Retina (tissue), 1 donor: ENCODE measurements at regions not wholly inside any gene's neighbourhood (a gene's known extent, or its start where the extent isn't known, plus 50 kb on each side); places are given as distances from the start of the nearest gene placed in this dataset.
"Not testable (repeated sequence)": the region's sequence is repeated elsewhere in the genome, so short reads cannot be mapped to it uniquely, and the experiment has no call there.

Source experiments
- DNase-seq: peaks from one replicate; pipeline ENCODE4 v3.0.0-alpha.2; 2016

DNA sequence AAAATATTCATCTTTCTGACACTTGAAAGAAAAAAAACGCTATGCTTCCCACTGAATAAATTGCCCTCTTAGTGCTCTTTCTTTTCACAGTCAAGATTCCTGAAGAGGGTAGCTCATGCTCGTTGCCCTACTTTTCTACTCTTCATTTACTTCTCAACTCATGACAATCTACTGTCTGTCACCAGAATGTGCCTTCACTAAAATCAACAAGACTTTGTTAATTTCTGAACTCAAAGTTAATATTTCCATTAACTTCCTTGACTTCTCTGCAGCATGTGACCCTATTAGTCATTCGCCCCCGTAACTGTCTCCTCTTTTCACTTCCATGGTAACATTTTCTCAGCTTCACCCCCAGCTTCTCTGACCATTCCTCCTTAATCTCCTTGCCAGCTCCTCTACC lies 98.9 kb upstream of the MAPRE2 start:
- DNase-seq, result no peak

DNA sequence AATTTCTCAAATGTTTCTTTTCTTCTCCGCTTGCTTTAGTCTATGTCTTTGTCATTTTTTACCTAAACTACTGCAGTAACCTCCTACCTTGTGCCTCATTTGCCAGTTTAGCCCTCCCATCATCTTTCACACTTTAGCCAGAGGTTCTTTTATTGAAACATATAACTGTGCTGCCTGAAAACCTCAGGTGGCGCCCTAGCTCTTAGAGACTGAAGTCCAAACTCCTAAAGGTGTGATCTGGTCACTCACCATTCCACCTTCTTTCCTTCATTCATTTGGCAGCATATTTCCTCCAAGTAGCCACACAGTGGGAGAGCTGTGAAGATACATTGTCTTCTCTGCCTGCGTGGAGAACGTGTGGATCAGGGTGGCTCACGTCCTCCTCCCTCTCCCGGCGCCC lies 98.2 kb upstream of the MAPRE2 start:
- no peak for DNase-seq

DNA sequence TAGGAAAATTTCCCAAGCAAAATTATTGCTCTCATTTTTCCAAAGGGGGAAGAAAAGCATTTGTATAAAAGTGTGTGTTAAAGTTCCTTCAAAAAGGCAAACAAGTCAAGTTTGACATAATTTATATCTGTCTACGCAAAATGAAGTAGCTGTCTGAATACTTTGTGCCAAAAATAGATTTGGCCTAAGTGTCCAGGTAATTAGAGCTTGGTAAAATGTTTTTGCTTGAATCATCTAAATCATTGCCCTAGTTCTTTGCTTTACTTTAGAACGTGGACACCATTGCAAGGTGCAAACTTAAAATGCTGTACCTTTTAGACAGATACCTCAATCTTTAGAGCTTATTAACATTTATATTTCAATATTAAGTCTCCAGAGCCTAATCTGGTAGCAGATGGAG lies 97.6 kb upstream of the MAPRE2 start:
- no peak for DNase-seq

DNA sequence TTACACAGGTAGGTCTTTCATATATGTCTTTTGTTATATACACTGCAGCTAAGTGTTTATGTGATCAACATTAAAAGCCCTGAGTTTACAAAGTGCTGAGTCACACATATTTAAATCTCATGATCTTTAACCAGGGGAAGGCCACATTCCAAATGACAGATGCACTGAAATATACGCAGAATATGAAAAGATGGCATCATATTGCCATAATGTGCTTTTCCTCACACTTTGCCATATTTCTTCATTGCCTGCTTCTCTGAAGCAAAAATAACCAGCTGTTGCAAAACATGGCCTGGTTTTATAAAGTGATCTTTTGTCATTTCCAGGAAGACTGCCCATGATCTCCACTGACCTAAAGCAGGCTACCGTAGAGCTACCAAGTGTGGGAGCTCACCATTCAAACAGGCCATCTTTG lies 93.5 kb upstream of the MAPRE2 start:
- DNase-seq, result no peak

DNA sequence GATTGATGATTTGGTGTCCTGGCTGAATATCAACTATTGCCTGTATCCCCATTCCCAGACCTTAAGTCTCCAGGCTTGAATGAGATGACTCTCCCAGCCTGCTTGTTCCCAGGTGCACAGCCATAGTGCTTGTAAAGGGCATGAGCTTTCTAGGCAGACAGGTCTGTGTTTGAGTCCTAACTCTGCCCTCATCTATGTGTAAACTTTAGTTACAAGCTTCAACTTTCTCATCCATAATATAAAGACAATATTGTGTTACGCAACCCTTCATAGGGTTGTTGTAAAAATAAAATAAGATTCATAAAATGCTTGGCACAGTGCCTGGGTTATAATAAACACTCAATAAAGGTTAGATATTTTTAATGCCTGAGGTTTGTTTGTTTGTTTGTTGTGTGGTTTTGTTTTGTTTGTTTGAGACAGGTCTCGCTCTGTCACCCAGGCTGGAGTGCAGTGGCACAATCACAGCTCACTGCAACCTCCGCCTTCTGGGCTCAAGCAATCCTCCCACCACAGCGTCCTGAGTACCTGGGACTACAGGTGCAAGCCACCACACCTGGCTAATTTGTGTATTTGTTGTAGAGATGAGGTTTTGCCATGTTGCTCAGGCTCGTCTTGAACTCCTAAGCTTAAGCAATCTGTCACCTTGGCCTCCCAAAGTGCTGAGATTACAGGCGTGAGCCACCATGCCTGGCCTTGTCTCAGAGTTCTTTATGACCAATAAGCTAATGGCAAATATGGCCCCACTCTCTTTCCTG lies 89.4 kb upstream of the MAPRE2 start:
- DNase-seq, result no peak

DNA sequence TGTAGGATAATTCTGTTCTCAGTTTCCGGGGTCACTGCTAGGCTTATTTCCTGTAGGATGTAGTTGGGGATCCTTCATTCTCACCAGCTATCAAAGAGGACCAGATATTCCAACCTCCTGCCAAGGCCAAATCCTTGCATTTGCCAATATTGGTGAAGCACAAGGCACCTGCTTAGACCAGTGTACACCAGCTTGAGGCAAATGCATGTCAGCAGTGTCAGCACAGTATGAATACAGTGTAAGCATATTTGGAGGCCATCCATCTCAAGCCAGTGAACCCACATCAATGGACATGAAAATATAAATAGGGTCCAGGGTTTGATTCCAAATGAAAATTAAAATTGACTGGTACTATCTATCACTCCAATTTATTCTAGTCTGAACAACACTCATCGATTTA lies 88.0 kb upstream of the MAPRE2 start:
- no peak for DNase-seq

DNA sequence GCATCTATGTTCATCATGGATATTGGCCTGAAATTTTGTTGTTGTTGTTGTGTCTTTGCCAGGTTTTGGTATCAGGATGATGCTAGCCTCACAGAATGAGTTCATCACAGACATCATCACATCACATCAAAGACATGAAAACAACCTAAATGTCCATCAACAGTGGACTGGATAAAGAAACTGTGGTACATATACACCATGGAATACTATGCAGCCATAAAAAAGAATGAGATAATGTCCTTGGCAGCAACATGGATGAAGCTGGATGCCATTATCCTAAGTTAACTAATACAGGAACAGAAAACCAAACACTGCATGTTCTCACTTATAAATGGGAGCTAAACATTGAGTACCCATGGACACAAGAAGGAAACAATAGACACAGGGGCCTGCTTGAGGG lies 85.7 kb upstream of the MAPRE2 start:
- not testable (repeated sequence) for DNase-seq

DNA sequence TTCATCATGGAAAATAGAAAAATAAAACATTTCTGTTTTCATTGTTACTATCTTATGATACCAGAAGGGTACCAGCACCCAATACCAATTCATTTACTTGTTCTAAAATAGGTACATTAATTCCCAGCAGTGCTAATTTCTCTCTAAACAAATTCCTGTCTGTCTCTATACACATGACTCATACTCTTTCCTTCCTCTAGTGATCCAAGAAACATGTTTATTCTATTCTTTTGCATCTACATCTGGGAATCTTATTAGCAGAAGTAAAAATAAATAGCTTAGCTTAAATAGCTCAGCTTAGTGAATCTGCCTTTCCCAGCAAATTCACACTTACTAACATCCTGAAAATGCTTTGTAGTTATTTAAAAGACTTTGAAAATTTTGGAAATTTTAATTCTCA lies 84.5 kb upstream of the MAPRE2 start:
- no peak for DNase-seq

DNA sequence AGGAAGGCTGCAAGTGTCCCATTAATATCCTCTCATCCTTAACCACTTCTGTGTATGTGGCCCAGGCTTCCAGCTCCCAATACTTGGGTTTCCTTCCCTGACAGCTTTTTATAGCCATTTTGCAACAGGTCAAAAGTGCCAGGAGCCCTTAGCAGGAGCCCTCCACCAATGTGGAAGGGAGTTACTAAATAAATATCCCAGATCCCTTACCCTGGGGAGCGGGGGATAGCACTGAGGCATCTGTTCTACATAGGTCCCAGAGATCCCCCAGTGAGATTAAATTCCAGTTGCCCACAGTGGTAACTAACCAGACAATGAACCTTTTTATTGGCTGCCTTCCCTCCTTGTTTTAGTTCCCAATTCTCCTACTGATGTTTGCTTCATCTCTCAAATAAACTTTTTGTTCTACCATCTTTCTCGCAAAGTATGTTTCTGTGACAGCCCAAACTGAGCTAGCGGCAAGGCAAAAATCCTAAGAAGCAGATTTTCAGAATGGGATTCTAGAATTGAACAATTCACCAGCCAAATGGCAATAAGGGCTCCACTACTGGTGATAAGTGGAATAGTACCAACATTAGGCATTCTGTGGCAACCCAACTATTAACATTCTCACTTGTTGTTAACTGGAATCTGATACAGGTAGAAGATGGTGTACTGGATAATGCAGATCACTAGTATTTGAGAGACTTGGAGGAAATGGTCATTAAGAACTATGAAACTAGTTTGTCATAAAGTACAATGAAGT lies 83.9 kb upstream of the MAPRE2 start:
- DNase-seq, result no peak

DNA sequence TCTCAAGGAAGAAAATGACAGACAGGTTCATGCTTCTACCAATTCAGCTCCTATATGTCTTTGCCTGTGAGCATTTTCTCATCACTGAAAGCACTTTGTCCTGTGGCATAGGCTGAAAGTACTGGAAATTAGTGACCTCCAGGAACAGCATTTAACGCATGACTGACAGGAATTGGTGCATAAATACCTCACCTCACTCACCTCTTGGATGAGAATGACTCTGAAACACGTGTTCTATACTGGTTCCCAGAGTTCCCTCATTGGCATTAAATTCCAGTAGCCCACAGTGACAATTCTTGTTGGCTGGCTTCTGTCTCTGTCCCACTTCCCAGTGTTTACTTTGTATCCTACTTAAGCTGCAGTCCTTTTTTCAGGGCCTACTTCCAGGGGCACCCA lies 83.4 kb upstream of the MAPRE2 start:
- no peak for DNase-seq

DNA sequence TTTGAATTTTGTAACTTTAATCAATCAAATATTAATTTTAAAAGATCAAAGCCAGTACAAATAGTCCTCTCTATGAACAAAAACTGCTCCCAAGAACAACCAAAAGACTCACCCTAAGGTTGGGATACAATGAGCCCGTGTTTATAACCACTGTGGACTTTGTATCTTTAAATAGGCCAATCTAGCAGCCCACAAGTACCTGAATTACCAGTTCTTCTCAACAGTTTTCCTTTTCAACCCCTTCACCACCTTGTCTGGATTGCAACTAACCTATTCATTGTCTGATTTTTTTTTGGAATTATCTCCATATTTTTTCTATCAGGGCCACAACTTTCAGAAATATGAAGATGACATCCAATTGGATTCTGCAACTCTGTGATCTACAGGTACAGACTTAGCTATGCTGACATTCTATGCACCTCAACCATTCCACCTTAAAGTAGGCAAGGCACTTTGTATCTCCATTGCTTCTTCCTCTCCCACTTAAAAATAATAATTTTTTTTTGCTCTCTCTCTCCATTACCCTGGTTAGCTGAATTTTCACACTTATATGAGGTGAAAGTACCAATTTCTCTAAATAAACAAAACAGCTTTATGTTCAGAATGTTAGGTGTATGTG lies 81.9 kb upstream of the MAPRE2 start:
- DNase-seq, result no peak

DNA sequence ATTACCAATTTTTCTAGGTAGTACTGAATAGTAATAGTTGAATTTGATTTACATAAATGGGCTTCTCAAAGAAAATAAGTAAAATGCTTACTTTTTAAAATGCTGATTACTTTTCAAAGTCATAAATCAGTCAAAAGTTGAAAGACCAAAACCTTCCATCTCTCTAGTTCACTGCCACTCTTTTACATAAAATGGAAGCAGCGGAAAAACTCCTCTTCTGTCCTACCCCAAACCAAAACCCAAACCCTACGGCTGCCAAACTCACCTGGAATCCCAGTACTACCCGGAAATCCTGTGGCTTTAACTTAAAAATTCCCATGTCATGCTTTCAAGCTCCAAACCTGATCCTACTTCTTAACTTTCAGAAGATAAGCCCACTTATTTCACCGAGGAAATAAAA lies 81.2 kb upstream of the MAPRE2 start:
- no peak for DNase-seq

DNA sequence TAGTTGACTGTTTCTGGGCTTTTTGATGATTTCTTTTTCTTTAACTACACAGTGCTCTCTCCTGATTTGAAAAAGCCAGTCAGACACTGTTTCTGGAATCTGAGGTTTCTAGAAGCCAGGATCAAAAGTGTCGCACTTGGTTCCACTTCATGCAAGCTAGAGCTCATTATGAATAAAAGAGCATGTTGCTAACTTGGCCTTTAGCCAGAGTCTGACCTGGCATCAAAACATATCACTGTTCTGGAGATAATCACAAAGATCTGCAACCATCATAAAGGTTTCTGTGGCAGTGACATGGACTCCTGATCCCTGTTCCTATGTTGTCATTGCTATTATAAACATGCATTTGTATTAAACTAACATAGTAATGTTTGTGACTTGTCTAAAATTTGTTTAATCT lies 76.1 kb upstream of the MAPRE2 start:
- no peak for DNase-seq

DNA sequence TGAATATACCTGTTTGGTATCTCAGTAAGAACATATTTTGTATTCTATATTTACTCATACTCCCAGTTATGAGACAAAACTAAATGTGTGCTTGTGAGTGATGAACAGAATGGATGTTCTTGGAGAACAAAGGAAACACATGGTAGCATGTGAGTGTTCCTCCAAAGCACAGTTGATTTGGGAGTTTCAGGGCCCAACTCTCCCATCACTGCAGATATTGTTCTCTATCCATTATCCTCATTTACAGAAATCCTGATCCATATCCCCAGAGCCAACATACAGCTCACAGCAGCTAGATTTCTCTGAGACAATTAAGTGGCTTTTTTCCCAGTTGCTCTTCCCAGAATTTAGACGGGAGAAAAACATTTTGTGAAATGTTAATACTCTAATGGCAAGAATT lies 75.6 kb upstream of the MAPRE2 start:
- no peak for DNase-seq

DNA sequence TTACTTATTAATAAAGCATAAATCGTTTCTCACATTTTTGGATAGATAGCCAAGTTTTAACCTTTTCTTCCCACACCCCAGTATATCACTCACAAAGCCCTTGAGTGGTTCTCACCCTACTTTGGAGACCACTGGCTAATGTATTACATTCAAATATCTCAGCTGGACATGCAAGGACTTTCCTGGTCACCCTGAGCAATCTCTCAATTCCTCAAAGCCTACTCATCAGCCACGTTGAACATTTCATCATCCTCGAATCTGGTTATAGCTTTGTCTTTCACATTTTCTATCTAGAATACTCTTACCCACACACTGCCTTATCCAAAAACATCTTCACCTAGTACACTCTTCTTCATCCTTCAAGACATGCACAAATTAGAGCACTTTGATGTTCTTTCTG lies 71.1 kb upstream of the MAPRE2 start:
- no peak for DNase-seq

DNA sequence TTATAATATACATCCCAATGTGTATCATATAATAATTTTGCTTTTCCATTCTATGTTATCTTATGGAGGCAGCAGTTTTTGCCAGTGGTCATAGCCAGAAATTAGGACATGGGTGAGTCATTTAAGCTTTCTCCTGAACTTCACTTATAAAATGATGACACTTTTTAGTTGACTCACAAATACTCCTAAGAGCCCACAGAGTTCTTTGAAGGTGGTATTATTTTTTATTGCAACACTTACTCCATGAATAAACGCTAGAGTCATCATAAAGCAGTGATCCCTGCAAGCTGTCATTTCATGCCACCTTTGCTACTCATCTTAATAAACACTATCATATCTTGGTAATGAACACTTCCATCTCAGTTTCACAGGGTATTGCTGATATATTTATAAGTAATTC lies 69.9 kb upstream of the MAPRE2 start:
- no peak for DNase-seq

DNA sequence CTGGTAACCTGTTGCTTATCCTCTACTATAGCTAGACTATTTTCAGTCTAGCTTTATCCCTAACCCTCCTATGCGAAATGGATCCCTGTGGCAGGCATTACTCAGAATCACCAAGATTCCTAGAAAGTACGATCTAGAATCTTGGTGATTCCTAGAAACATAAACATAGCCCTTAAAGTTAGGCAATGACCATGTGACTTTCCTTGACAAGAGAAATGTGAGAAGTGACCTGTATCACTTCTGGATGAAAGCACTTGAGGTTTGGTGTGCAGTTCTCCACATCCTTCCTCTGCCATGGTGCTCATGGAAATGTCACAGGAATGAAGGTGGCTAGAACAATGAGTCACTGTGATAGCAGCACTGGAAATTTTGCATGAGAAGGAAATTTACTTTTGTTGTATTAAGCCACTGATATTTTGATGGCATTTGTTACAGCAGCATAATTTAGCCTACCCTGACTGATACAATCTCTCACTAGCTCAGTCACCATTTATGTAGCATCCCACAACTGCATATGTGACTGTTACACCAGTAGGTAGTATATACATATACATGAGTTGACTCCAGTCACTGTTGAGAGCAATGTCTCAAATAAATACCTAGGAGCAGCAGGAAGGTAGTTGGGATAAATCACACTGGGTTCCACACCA lies 68.3 kb upstream of the MAPRE2 start:
- no peak for DNase-seq

DNA sequence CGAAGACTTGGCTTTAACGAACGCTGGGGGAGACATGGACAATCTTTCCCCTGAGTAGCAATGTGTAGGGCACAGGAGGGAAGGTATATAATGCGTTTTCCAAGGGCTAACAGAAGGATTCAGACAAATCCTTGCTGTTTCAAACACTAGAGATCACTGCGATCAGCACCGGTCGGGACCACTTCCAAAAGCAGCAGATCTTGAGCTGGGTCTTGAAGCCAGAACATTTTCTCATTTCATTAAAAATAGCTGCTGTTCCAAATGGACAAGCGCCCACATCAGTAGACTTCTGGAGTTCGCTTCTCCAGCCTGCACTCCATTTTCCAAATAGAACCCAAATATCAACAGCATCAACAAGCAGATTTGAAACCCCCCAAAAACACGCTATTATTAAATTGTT lies 65.1 kb upstream of the MAPRE2 start:
- DNase-seq, result no peak

DNA sequence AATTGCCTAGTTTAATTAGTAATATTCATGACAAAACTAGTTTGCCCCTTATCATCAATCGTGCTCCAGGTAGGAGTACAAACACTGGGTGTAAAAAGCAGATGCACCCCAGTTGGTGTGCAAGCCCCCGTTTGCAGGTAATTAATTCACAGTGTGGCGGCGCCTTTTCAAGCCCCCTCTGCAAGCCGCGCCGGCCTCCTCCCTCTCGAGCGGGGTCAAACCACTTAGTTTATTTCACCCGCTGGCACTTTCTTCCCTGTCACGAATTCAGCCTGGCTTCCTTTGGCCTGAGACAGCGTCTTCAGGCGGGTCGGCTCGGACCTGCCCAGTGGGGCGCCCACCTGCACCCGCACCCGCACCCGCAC lies 64.7 kb upstream of the MAPRE2 start:
- DNase-seq, result no peak

DNA sequence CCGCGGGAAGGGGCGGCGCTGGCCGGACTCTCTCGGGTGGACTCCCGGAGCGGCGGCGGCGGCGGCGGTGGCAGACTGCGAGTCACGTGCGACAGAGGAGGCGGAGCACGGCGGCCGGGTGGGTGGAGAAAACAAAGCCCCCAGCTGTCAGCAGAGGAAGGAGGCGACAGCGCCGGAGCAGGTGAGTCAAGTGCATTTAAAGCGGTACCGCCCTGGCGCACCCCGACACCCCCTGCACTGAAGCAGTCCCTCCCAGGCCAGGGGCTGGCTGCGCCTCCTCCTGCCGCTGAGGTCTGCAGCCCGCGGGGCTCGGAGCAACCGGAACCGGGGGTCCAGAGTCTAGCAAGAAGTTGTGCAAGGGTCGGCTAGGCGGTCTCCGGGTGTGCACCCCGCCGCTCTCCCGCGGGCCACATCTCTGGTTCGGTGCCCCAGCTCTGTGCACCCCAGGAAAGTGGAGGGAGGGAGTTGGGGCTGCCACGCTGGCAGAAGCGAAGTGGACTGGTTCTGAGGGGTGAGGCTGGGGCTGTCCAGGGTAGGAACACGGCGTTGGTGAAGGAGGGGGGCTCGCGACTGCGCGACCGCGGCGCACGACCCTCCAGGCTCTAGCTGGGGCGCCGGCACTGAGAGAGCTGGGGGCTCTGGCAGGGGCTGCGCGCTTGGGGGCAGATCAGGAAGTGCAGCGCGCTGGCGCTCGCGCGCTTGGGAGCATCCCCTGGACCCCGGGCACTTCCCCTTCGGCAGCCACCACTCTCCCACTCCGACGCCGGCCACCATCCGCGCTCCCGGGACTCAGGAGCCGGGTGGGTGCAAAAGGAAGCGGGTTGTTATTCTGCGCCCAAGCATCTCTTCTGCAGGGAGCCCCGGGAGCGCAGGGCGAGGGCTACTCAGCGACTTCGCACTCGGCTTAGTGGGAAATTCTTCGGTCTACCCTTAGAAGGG lies 64.0 kb upstream of the MAPRE2 start:
- DNase-seq, result peak; percentile 92

DNA sequence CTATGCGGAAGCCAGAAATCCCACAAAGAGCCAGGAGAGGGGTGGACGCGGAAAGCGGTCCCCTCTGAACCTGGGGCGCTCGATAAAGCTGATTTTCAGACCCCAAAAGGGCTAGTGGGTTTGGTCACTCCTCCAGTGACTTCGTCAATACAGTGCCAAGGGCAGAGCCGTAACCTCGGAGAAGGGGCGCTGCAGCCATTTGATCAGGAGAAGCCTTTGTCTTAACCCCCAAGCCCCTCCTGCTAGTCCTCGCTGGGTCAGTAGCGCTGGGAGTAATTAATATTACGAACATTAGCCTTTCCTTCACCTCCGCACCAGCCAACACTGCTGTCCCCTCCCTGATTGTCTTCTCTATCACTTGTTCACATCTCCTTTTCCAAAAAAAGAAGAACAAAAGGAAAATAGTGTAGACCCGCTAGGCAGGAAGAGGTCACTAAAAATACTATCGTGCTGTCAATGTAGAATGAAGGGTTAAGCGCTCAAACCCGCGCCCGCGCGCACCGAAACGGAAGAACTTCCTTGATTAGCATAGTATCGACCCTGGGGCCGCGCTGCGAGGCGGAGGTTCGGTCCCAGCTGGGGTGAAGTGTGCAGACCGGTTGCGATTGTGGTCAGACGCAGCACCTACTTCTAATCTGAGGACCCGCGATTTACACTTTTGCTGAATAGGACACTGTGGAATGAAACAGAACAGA lies 63.2 kb upstream of the MAPRE2 start:
- peak; percentile 87 for DNase-seq

DNA sequence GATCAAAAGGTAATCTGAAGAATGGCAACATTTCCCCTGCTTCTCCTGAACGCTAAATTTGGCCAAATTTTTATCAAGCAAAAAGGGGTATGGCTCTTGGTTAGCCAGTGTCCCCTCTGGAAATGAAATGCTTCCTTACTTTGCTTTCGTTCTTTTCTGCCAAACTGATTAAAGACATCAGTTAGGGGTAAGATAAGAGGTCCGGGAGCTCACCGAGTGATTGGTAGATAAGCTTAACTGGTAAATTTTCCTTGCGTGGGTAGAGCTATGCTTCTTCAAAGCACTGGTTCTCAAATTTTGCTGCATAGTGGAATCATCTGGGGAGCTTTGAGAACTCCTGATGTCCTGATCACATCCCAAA lies 62.7 kb upstream of the MAPRE2 start:
- DNase-seq, result no peak
